ENCODE measurements at regions not wholly inside any gene's neighbourhood (a gene's known extent, or its start where the extent isn't known, plus 50 kb on each side); places are given as distances from the start of the nearest gene placed in this dataset.
"Not testable (repeated sequence)": the region's sequence is repeated elsewhere in the genome, so short reads cannot be mapped to it uniquely, and the experiment has no call there.

- no peaks in the 10 kb centered on the region for H3K79me2 ChIP-seq (ENCODE audit: insufficient read depth, low read length)
- H2AFZ ChIP-seq (ENCODE audit: low read depth, low read length, poor library complexity, severe bottlenecking), result no peak overlapping the region
- no peak for TF ChIP-seq FOSL1 (IDR thresholded peaks at IDR 0.05; ENCODE audit: low read depth)
- no peak for TF ChIP-seq SRF (IDR thresholded peaks at IDR 0.05; ENCODE audit: low read depth)
- TF ChIP-seq REST (IDR thresholded peaks at IDR 0.05; ENCODE audit: low read depth), result no peak
- TF ChIP-seq, protein P1, sequence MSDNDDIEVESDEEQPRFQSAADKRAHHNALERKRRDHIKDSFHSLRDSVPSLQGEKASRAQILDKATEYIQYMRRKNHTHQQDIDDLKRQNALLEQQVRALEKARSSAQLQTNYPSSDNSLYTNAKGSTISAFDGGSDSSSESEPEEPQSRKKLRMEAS (IDR thresholded peaks at IDR 0.05), result no peak
- TF ChIP-seq EGR1 (IDR thresholded peaks at IDR 0.05; ENCODE audit: low read depth), result no peak
- no peak for TF ChIP-seq JUND (IDR thresholded peaks at IDR 0.05)
- no peak for TF ChIP-seq ZFX (IDR thresholded peaks at IDR 0.05)
- no peak for TF ChIP-seq YY1 (IDR thresholded peaks at IDR 0.05; ENCODE audit: extremely low read depth, insufficient replicate concordance, low read depth, low read length)
- TF ChIP-seq POLR2AphosphoS5 (IDR thresholded peaks at IDR 0.05; ENCODE audit: low read depth, low read length), result no peak
- no peak for TF ChIP-seq CBX3 (IDR thresholded peaks at IDR 0.05; ENCODE audit: low read depth)
- no peak for TF ChIP-seq POLR2A (IDR thresholded peaks at IDR 0.05; ENCODE audit: borderline replicate concordance, extremely low read depth, insufficient read depth, insufficient read length)
- TF ChIP-seq TCF7L2 (IDR thresholded peaks at IDR 0.05; ENCODE audit: borderline replicate concordance, extremely low read depth, insufficient read depth, insufficient read length), result no peak
- TF ChIP-seq SIN3A (IDR thresholded peaks at IDR 0.05; ENCODE audit: low read depth), result no peak
- TF ChIP-seq ZNF274 (IDR thresholded peaks at IDR 0.05; ENCODE audit: low read depth, low read length), result no peak
- no peak for TF ChIP-seq EZH2 (IDR thresholded peaks at IDR 0.05)
- no peak for TF ChIP-seq EZH2phosphoT487 (IDR thresholded peaks at IDR 0.05; ENCODE audit: borderline replicate concordance)
- TF ChIP-seq CTCF (IDR thresholded peaks at IDR 0.05 in 2 of 3, conservative IDR thresholded peaks at IDR 0.05 in 1 of 3; ENCODE audit: borderline replicate concordance in 1 of 3, insufficient read depth in 1 of 3, low read depth in 2 of 3, low read length in 2 of 3), result no peak
- no peak for TF ChIP-seq CEBPB (IDR thresholded peaks at IDR 0.05; ENCODE audit: low read depth)
- no peak for TF ChIP-seq ELF1 (IDR thresholded peaks at IDR 0.05; ENCODE audit: borderline replicate concordance, low read depth)
- no peak for TF ChIP-seq SP1 (IDR thresholded peaks at IDR 0.05; ENCODE audit: low read depth)
- H3K9me2 ChIP-seq (ENCODE audit: insufficient read depth), result no peaks in the 10 kb centered on the region
- H3K4me2 ChIP-seq (ENCODE audit: low read length), result no peak overlapping the region
- H4K20me1 ChIP-seq (ENCODE audit: insufficient read depth), result no peaks in the 10 kb centered on the region
- no peaks in the 10 kb centered on the region for H3K9me3 ChIP-seq (ENCODE audit: control insufficient read depth in 1 of 2, insufficient read depth in 1 of 2, low read depth in 1 of 2, low read length in 2 of 2)
- ChIA-PET RAD21 (ENCODE audit: low non-redundant PET in 1 of 2, low total read pairs in 2 of 2, uncharacterized antibody in 2 of 2, unreplicated experiment in 2 of 2) (no interaction called here), CTCF (no interaction called here), POLR2A (no interaction called here)
- intact Hi-C loops (cut with micrococcal nuclease), result no loop called here
- no peaks in the 10 kb centered on the region for H3K27me3 ChIP-seq (ENCODE audit: insufficient read depth, low read length)
- H3K4me3 ChIP-seq (replicated peaks in 1 of 2; ENCODE audit: low read depth in 1 of 2, low read length in 2 of 2), result no peak overlapping the region
- H3K9ac ChIP-seq (ENCODE audit: low read length), result no peak overlapping the region
- H3K36me3 ChIP-seq (ENCODE audit: control insufficient read depth in 1 of 2, insufficient read depth in 2 of 2, low read length in 2 of 2), result no peaks in the 10 kb centered on the region
- no TSS peak for BruUV-seq (replicated peaks)
- DNase-seq (ENCODE audit: low read depth, low spot score), result no peak
- no peak overlapping the region for H3K27ac ChIP-seq (ENCODE audit: low read depth, low read length)
- ATAC-seq, result no peak
- H3K4me1 ChIP-seq (ENCODE audit: control insufficient read depth in 1 of 2, insufficient read depth in 2 of 2, low read length in 2 of 2), result no peaks in the 10 kb centered on the region
Measured at GRCh38 chr2:147594038-147594437, 250.8 kb upstream of the ACVR2A start.

GRCh38 chr2:147592784-147593183, 252.0 kb upstream of the ACVR2A start:
- POLR2A ChIA-PET, result not testable (repeated sequence)

More at GRCh38 chr2:147592784-147593183, 252.0 kb upstream of the ACVR2A start:
- BruUV-seq (replicated peaks); ATAC-seq; intact Hi-C loops (cut with micrococcal nuclease); H2AFZ ChIP-seq (ENCODE audit: low read depth, low read length, poor library complexity, severe bottlenecking); H3K4me1 ChIP-seq (ENCODE audit: control insufficient read depth in 1 of 2, insufficient read depth in 2 of 2, low read length in 2 of 2); H3K79me2 ChIP-seq (ENCODE audit: insufficient read depth, low read length); H3K9me2 ChIP-seq (ENCODE audit: insufficient read depth); H3K9ac ChIP-seq (ENCODE audit: low read length); H3K27me3 ChIP-seq (ENCODE audit: insufficient read depth, low read length); H3K36me3 ChIP-seq (ENCODE audit: control insufficient read depth in 1 of 2, insufficient read depth in 2 of 2, low read length in 2 of 2); H3K4me3 ChIP-seq (replicated peaks in 1 of 2; ENCODE audit: low read depth in 1 of 2, low read length in 2 of 2); H3K4me2 ChIP-seq (ENCODE audit: low read length); RAD21 ChIA-PET (ENCODE audit: low non-redundant PET in 1 of 2, low total read pairs in 2 of 2, uncharacterized antibody in 2 of 2, unreplicated experiment in 2 of 2); DNase-seq (ENCODE audit: low read depth, low spot score); H3K27ac ChIP-seq (ENCODE audit: low read depth, low read length); H4K20me1 ChIP-seq (ENCODE audit: insufficient read depth); CTCF ChIA-PET; H3K9me3 ChIP-seq (ENCODE audit: control insufficient read depth in 1 of 2, insufficient read depth in 1 of 2, low read depth in 1 of 2, low read length in 2 of 2): not testable (repeated sequence)
